ENCODE measurements at regions not wholly inside any gene's neighbourhood (a gene's known extent, or its start where the extent isn't known, plus 50 kb on each side); places are given as distances from the start of the nearest gene placed in this dataset.

DNA sequence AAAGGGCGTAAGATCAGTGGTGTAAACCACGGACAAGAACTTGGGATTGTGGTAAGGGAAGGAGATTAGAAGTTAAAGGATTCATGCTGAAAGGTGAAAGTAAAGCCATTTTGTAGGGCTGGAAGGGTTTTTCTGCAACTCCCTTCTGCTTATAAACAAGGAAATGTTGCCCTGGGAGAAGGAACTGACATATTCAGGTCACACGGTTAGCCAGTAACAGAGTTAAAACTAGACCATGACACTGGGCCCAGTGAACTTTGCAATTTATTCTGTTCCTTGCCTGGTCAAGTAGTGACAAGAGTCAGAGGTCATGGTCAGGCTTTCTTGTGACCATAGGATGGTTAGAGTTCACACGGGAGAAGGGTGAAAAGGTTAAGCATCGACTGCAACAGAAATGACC, 323.3 kb downstream of the DMRT2 start:
- no peak for DNase-seq (ENCODE audit: extremely low read depth in 1 of 11, low read depth in 9 of 11, low spot score in 4 of 11)

DNA sequence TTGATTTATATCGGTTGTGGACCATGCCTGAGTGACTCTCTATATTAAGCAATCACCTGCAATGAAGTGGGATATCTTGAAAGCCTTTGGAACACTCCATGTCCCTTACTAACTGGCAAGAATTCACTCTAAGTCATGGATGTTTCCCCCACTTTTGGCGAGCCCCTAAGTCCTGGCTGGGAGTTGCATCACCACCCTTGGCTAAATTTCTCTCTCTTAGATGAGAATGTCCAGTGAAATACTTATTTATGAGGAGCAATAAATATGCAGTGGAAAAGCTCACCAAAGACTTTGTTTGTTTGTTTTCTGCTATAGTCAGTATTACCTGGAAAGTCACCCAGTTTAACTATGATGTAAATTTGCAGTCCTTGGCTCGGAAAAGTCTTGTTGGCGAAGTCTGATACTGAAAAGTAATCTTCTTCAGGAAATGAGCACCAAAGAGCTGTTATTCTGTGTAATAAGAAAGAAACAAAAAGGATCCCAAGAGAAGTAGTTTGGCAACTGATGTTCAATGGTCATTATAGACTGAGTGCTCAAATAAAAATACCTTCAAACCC, 333.8 kb downstream of the DMRT2 start:
- no peak for DNase-seq (ENCODE audit: extremely low read depth in 1 of 11, low read depth in 9 of 11, low spot score in 4 of 11)

DNA sequence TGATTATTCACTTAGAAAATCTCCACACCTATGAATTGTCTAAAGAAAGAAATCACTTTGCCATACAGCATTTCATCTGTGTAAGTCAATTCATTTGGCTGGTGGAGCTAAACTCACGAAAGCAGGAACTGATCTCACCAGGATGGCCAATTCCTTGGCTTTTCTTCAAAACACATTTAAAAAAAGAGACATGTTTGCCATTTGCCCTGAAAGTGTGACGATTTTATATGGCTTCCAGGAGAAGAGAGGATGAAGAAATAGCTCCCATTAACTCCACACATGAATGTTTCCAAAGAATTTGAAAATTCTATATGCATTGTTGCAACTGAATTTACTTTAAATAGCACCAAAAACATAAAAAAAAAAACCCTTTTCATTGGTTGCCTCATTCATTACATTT, 334.7 kb downstream of the DMRT2 start:
- DNase-seq (ENCODE audit: extremely low read depth in 1 of 11, low read depth in 9 of 11, low spot score in 4 of 11) = no peak

DNA sequence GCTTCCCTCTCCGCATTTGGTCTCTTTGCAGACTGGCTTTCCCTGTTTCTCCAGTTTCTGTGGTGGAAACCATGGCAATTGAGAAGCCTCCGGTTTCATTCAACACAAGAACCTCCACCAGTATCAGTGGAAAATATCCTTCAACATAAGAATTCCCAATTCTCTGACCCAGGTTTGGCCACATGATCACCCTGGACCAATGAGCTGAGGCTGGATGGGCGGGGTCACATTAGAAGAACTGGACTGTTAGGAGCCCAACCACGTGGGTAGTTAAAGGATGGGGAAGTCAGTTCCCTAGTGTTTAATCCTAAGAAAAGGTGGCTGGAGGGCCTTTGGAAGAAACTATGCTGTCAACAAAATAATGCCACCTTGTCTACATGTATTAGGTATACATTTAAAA, 336.3 kb downstream of the DMRT2 start:
- no peak for DNase-seq (ENCODE audit: extremely low read depth in 1 of 11, low read depth in 9 of 11, low spot score in 4 of 11)

DNA sequence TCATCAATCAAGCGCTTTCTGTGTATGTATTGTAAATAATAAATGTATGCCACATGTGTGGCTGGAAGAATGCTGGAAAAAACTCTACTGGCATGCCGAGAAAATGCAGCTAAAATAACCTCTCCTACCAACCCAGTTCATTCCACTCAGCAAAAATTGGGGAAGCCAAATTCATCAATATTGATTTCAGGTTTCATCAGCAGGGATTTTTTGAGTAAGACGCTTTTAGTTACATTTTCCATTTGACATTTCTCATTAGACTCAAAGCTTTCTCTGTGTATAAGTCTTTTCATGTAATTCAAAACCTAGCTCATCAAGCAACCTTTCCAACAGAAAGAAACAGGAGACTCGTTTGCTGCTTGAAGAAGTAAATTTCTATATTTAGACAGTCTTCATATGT, 338.1 kb downstream of the DMRT2 start:
- no peak for DNase-seq (ENCODE audit: extremely low read depth in 1 of 11, low read depth in 9 of 11, low spot score in 4 of 11)

DNA sequence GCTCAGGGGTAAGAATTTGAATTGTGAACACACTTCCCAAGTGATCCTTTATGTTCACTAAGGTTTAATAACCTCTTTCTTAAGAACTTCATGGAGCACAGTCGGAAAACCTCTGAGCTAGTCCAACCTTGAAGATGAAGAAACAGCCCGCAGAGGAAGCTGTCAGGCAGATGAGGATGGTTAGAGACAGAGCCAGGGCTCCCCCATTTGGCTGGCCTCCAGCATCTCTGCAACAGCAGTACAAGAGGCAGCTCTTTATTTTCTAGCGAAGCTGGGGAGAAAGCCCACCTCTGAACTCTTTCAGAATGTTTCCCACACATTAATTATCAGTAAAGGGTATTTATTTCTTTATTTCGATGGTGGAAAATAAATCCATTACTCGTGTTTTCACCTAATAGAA, 350.8 kb downstream of the DMRT2 start:
- DNase-seq (ENCODE audit: extremely low read depth in 1 of 11, low read depth in 9 of 11, low spot score in 4 of 11) = no peak

GRCh38 chr9:1404940-1405339, 354.8 kb downstream of the DMRT2 start:
- peak in 1 of 11 donors; percentile 19 for DNase-seq (ENCODE audit: extremely low read depth in 1 of 11, low read depth in 9 of 11, low spot score in 4 of 11)

DNA sequence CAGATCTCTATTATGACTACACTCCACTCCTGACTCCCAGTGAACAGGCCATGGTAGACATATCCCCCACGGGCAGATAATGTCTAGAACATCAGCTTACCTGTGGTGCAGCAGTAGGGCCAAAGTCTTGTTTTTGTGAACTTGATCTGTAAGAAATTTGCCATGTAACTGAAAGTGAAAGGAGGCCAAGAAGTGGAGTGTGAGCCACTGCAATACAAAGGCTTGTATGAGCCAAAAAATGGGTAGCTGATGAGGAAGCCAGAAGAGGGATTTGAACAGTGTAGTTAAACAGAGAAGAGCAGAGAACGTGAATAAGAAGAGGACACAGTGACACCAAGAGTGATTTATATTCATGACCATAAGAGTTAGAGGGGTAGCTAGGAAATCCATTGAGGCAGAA, 361.7 kb downstream of the DMRT2 start:
- no peak for DNase-seq (ENCODE audit: extremely low read depth in 1 of 11, low read depth in 9 of 11, low spot score in 4 of 11)

- DNase-seq (ENCODE audit: extremely low read depth in 1 of 11, low read depth in 9 of 11, low spot score in 4 of 11) = no peak
These were observed 364.6 kb downstream of the DMRT2 start for GRCh38 chr9:1414711-1415131.

DNA sequence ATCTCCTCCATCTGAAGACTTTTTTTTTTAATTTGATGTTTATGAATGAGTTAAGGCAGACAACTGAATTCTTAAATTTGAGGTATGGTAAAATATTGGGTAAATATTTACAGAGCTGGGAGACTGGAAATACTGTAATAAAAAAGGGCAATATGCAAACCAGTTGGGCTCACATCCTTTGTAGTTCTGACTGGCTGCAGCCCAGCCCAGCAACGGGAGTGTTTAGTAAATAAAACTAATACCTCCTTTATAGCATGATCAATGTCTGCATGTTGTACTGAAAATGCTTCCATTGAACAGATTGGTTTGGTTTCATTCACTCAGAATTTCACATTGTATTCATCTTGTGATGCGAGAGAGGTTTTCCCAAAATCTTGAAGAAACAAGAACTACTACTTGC, 365.0 kb downstream of the DMRT2 start:
- no peak for DNase-seq (ENCODE audit: extremely low read depth in 1 of 11, low read depth in 9 of 11, low spot score in 4 of 11)

DNA sequence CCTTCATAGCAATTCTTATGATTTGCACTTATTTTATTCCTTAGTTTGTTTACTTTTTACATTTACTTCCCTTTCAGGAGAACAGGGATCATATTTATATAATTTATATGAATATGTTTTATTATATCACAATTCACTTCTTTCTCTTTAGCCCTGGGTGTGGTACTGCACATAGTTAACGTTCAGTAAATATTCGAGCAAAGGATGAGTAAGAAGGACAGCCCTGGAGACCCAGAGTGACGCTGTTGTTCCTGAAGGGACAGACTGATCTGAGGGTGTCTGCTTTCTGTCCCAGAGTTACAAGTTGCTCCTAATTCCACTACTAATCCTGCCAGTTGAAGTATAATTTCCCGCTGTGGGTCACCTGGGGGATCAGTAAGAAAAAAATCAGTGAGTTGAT, 366.1 kb downstream of the DMRT2 start:
- DNase-seq (ENCODE audit: extremely low read depth in 1 of 11, low read depth in 9 of 11, low spot score in 4 of 11) = no peak

GRCh38 chr9:1421436-1421835, 371.3 kb downstream of the DMRT2 start:
- no peak for DNase-seq (ENCODE audit: extremely low read depth in 1 of 11, low read depth in 9 of 11, low spot score in 4 of 11)

- peak in 3 of 11 donors; percentile 24 to 32 (median 30) for DNase-seq (ENCODE audit: extremely low read depth in 1 of 11, low read depth in 9 of 11, low spot score in 4 of 11)
These were observed 377.7 kb downstream of the DMRT2 start for GRCh38 chr9:1427875-1428274.

DNA sequence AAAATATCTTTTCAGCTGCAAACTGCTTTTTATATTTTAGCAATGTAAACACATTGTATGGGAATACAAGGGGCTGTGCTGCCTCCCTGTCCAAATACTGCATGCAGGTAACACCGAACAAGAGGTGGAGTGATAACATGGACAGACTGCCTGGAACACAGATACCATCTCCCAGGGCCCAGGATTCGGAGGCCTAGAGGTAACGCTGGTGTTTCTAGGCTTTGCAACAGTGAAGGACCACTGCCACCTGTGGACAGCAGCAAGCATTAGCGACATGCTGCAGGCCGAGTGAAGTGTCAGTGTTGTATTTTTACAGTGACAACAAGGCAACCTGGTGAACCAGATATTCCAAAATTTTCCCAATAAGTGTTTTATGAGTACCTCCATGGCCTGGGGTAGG, 379.1 kb downstream of the DMRT2 start:
- peak in 3 of 11 donors; percentile 22 to 29 (median 28) for DNase-seq (ENCODE audit: extremely low read depth in 1 of 11, low read depth in 9 of 11, low spot score in 4 of 11)

DNA sequence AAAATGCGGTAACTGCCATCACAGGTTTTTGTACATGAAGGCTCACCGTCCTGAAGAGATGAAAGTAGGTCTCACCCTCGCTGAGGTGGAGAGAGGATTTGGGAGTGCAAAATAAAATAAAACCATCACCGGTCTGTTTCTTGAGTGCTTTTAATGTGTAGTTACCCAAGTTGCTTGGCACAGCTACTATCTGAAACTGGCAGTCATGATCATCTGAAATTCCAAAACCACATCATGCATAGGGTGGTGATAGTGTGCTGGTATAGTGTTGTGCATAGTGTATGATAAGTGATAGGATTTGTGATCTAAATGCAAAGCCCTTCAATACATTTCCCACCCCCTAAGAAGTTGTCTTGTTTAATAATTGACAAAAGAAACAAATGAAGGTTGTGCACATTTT, 381.3 kb downstream of the DMRT2 start:
- no peak for DNase-seq (ENCODE audit: extremely low read depth in 1 of 11, low read depth in 9 of 11, low spot score in 4 of 11)

GRCh38 chr9:1434052-1434767, 384.1 kb downstream of the DMRT2 start:
- peak in 5 of 11 donors; percentile 26 to 46 (median 32) for DNase-seq (ENCODE audit: extremely low read depth in 1 of 11, low read depth in 9 of 11, low spot score in 4 of 11)

DNA sequence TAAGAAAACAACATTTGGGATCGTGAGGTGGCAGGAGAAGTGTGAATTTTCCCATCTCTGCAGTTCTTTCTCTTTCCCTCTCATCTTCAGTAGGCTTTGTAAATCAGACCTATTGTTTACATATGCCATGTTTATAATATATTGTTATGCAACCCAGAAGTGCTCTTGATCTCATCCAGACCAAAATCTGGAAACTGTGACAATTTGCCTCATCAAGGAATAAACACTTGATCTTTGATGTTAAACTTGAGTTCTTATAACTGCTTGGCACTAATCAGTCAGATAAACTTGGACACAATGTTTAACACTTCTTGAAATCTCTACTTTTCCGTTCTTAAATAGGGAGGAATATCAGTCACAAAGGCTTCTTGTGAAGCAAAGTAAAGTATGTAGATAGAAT, 384.7 kb downstream of the DMRT2 start:
- DNase-seq (ENCODE audit: extremely low read depth in 1 of 11, low read depth in 9 of 11, low spot score in 4 of 11) = no peak

GRCh38 chr9:1440256-1440655, 390.1 kb downstream of the DMRT2 start:
- DNase-seq (ENCODE audit: extremely low read depth in 1 of 11, low read depth in 9 of 11, low spot score in 4 of 11) = no peak

DNA sequence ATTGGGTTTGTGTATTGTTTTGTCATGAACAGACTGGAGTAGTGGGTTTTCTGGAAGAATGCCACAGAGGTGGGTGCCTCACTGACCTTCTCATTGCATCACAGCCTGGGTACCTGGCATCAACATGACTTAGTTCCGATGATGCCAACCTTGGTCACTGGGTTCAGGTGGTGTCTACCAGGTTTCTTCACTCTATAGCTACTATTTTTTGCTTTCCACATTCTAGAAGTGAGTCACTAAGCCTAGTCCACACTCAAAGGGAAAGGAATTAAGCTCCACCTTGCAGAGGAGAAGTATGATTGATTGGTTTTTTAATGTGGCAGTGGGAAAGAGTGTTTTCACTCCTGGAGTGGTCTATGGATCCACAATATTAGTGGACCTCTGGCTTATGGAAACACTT, 391.9 kb downstream of the DMRT2 start:
- no peak for DNase-seq (ENCODE audit: extremely low read depth in 1 of 11, low read depth in 9 of 11, low spot score in 4 of 11)

- no peak for DNase-seq (ENCODE audit: extremely low read depth in 1 of 11, low read depth in 9 of 11, low spot score in 4 of 11)
These were observed 393.3 kb downstream of the DMRT2 start for GRCh38 chr9:1443450-1443849.

- no peak for DNase-seq (ENCODE audit: extremely low read depth in 1 of 11, low read depth in 9 of 11, low spot score in 4 of 11)
These were observed 396.5 kb downstream of the DMRT2 start for GRCh38 chr9:1446671-1447070.

Data from renal cortex interstitium (tissue), 11 donors.